GM19397 (cell line): ENCODE measurements at regions not wholly inside any gene's neighbourhood (a gene's known extent, or its start where the extent isn't known, plus 50 kb on each side); places are given as distances from the start of the nearest gene placed in this dataset.
"Not testable (repeated sequence)": the region's sequence is repeated elsewhere in the genome, so short reads cannot be mapped to it uniquely, and the experiment has no call there.

Experiments used
- ATAC-seq: cut with Tn5 transposase; IDR thresholded peaks from one replicate; pipeline ENCODE4 v1.9.1; 2021; ENCODE audit warnings: mild to moderate bottlenecking, moderate library complexity; ENCODE audit not compliant: unreplicated experiment

- ATAC-seq, result no peak
Observed at GRCh38 chr7:155227788-155228458, 69.8 kb upstream of the INSIG1 start.

- ATAC-seq, result no peak
Observed at GRCh38 chr7:155228459-155228845, 69.2 kb upstream of the INSIG1 start.

GRCh38 chr7:155228894-155229293 is 68.8 kb upstream of the INSIG1 start:
- no peak for ATAC-seq

GRCh38 chr7:155229548-155230168 is 68.0 kb upstream of the INSIG1 start:
- no peak for ATAC-seq

GRCh38 chr7:155230169-155230593 is 67.5 kb upstream of the INSIG1 start:
- no peak for ATAC-seq

GRCh38 chr7:155231241-155231800 is 66.4 kb upstream of the INSIG1 start:
- ATAC-seq, result no peak

- ATAC-seq, result no peak
Observed at GRCh38 chr7:155231941-155232340, 65.7 kb upstream of the INSIG1 start.

- no peak for ATAC-seq
Observed at GRCh38 chr7:155232911-155233310, 64.8 kb upstream of the INSIG1 start.

- no peak for ATAC-seq
Observed at GRCh38 chr7:155233311-155234157, 64.1 kb upstream of the INSIG1 start.

- ATAC-seq, result no peak
Observed at GRCh38 chr7:155234158-155234492, 63.6 kb upstream of the INSIG1 start.

- ATAC-seq, result no peak
Observed at GRCh38 chr7:155234950-155235789, 62.5 kb upstream of the INSIG1 start.

GRCh38 chr7:155236386-155236785 is 61.3 kb upstream of the INSIG1 start:
- ATAC-seq, result no peak

GRCh38 chr7:155237297-155237696 is 60.4 kb upstream of the INSIG1 start:
- ATAC-seq, result no peak

GRCh38 chr7:155237730-155238129 is 59.9 kb upstream of the INSIG1 start:
- ATAC-seq, result no peak

GRCh38 chr7:155239431-155240087 is 58.1 kb upstream of the INSIG1 start:
- not testable (repeated sequence) for ATAC-seq

- no peak for ATAC-seq
Observed at GRCh38 chr7:155244675-155245074, 53.0 kb upstream of the INSIG1 start.

GRCh38 chr7:155247479-155248365 is 50.0 kb upstream of the INSIG1 start:
- ATAC-seq, result no peak
